ENCODE measurements at regions not wholly inside any gene's neighbourhood (a gene's known extent, or its start where the extent isn't known, plus 50 kb on each side); places are given as distances from the start of the nearest gene placed in this dataset.
A peak's percentile ranks its signal among the peaks of the same experiment; 100 is the strongest.
"Not testable (repeated sequence)": the region's sequence is repeated elsewhere in the genome, so short reads cannot be mapped to it uniquely, and the experiment has no call there.

DNA sequence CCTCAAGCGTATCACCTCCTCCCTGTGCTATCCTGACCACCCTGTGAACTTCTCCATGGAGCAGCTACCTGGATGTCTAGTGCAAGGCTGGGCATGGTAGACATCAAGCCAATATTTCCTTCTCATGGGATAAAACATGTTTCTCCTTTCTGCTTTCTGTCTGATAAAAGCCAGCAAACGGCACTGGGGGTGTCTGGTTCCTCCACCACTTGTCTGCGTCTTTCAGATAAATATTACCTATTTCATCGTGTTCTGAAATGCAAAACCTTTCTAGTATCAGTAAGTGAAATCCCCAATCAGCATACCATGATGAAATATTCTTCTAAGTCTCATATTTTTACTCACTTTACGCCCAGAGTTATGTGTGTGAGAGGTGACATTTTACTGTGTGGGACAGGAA, 340.2 kb downstream of the BCL2L11 start:
- H3K27me3 Mint-ChIP-seq (ENCODE audit: low read depth); DNase-seq (ENCODE audit: low spot score); H3K9me3 Mint-ChIP-seq; H3K27ac Mint-ChIP-seq; intact Hi-C loops (cut with micrococcal nuclease): not testable (repeated sequence)
- H3K4me3 Mint-ChIP-seq (ENCODE audit: low read depth) = peak overlapping the region; percentile 30
- peaks cover 10% of the 10 kb centered on the region for H3K36me3 Mint-ChIP-seq (ENCODE audit: low read depth)
- H3K4me1 Mint-ChIP-seq (ENCODE audit: low read depth) = peaks cover 15% of the 10 kb centered on the region

DNA sequence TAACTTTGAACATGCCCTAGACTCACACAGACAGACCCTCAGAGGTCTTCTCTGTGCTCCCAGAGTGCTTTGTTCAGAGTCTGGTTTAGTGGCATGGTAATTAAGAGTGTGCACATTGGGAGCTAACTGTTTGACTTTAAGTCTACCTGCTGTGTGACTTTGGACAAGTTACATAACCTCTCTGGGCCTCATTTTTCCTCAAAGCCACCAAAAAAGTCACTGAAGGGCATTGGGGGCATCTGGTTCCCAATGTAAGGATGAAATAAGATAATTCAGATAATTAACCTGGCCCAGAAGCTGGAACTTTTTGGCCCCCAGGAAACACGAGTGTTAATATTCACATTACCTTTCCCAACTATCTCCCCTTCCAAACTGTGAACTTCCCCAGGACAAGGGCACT, 341.1 kb downstream of the BCL2L11 start:
- H3K9me3 Mint-ChIP-seq; intact Hi-C loops (cut with micrococcal nuclease); DNase-seq (ENCODE audit: low spot score); H3K27me3 Mint-ChIP-seq (ENCODE audit: low read depth); H3K27ac Mint-ChIP-seq: not testable (repeated sequence)
- Mint-ChIP-seq H3K4me1 (ENCODE audit: low read depth) (peaks cover 18% of the 10 kb centered on the region), H3K36me3 (ENCODE audit: low read depth) (peaks cover 10% of the 10 kb centered on the region), H3K4me3 (ENCODE audit: low read depth) (peak overlapping the region; percentile 13)

DNA sequence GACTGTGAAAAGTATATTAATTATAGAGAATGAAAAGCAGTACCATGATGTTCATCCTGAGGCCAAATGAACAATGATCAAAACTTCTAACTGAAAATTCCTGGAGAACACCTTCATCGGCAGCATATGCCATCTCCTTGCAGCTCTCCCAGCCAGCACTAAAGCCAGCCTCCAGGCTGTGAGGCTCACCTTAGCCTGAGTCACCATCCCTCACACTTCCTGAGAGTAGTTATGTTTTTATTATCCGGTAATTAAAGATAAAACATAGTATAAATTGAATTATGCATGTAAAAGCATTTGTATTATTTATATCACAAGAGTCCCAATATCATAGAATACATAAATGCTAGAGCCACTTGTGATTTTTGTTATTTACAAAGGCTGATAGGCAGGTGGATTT, 341.9 kb downstream of the BCL2L11 start:
- Mint-ChIP-seq H3K4me3 (ENCODE audit: low read depth) (peak overlapping the region; percentile 8), H3K4me1 (ENCODE audit: low read depth) (peaks cover 20% of the 10 kb centered on the region), H3K27ac (peak overlapping the region; percentile 42), H3K36me3 (ENCODE audit: low read depth) (peaks cover 14% of the 10 kb centered on the region)
- H3K9me3 Mint-ChIP-seq; H3K27me3 Mint-ChIP-seq (ENCODE audit: low read depth); intact Hi-C loops (cut with micrococcal nuclease); DNase-seq (ENCODE audit: low spot score): not testable (repeated sequence)

DNA sequence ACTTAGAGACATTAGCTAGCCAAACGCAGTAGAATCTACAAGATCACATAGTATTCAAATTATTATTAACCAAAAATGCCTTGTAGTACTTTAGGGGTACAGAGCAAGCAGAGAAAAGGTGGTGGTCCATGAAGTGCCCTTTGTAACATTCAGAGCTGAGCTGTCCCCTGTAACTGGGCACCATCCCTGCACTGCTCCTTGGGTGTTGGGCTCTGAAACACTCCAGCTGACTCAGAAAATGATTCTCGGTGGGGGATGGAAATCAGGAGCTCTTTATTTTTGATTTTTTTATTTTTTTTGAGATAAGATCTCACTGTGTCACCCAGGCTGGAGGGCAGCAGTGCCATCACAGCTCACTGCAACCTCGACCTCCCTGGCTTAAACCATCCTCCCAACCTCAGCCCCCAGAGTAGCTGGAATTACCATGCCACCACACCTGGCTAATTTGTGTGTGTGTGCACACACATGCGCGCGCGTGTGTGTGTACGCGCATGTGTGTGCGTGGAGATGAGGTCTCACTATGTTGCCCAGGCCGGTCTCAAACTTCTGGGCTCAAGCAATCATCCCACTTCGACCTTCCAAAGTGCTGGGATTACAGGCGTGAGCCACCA, 342.6 kb downstream of the BCL2L11 start:
- Mint-ChIP-seq H3K36me3 (ENCODE audit: low read depth) (peaks cover 13% of the 10 kb centered on the region), H3K4me1 (ENCODE audit: low read depth) (peaks cover 19% of the 10 kb centered on the region), H3K27ac (peak overlapping the region; percentile 78)
- H3K27me3 Mint-ChIP-seq (ENCODE audit: low read depth); H3K9me3 Mint-ChIP-seq; intact Hi-C loops (cut with micrococcal nuclease); DNase-seq (ENCODE audit: low spot score); H3K4me3 Mint-ChIP-seq (ENCODE audit: low read depth): not testable (repeated sequence)

DNA sequence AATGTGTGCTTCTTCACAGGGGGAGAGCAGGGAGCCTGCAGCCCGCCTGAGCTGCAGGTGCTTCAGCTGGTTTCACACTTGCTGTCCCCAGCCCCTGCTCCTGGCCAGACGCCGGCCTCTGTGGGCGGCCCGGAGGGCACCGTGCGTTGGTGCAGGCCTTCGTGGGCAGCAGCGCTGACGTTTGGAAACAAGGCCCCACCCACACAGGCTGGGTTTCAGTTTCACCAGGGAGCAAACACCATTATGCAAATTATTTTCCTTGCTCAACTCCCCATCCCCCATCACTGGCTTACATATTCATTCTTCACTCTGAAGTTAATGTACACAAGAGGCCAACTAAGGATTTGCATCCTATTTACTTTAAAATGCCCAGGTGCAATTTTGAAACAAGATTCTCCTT, 343.2 kb downstream of the BCL2L11 start:
- H3K4me3 Mint-ChIP-seq (ENCODE audit: low read depth) = not testable (repeated sequence)

DNA sequence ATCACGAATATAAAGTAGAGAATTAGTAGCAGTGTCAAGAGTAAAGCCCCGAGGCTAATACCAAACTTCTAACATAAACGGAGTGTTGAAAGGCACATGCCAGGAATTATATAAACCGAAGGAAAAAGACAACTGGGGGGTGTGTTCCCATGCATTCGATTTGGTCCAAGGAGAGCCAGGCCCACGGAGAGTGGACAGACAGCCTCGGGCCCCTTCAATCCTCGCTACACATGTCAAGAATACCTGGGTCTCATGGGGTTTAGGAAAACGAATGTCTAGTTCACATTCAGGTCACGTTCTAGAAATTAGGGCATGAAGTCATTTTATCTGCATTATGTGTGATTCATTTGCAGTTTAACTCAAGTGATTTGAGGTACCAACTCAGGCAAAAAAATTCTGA, 343.7 kb downstream of the BCL2L11 start:
- Mint-ChIP-seq H3K36me3 (ENCODE audit: low read depth) (peaks cover 16% of the 10 kb centered on the region), H3K4me1 (ENCODE audit: low read depth) (peaks cover 17% of the 10 kb centered on the region)
- DNase-seq (ENCODE audit: low spot score); H3K27me3 Mint-ChIP-seq (ENCODE audit: low read depth); H3K4me3 Mint-ChIP-seq (ENCODE audit: low read depth); H3K9me3 Mint-ChIP-seq; H3K27ac Mint-ChIP-seq; intact Hi-C loops (cut with micrococcal nuclease): not testable (repeated sequence)

More for the DNA sequence above, 343.2 kb downstream of the BCL2L11 start:
- intact Hi-C loops (cut with micrococcal nuclease); H3K9me3 Mint-ChIP-seq; H3K27ac Mint-ChIP-seq; H3K27me3 Mint-ChIP-seq (ENCODE audit: low read depth): not testable (repeated sequence)
- peak; percentile 29 for DNase-seq (ENCODE audit: low spot score)
- peaks cover 17% of the 10 kb centered on the region for H3K4me1 Mint-ChIP-seq (ENCODE audit: low read depth)
- H3K36me3 Mint-ChIP-seq (ENCODE audit: low read depth) = peaks cover 13% of the 10 kb centered on the region

DNA sequence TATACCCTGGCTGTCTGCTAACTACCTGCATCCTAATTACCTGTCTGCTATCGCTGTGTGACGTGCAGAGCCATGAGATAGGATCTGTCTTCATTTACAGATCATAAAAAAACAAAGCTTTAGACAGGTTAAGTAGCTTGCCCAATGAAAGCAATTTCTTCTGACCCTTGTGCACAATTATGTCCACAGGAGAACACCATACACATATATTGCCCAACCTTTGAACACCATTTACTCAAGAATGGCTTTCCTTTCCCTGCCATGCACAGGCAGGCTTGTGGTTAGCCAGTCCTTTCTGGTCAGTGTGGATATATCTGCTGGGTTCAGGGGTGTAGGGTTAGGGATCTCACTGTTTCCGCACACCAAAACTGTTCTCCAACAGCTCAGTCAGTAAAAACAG, 344.8 kb downstream of the BCL2L11 start:
- H3K4me3 Mint-ChIP-seq (ENCODE audit: low read depth); H3K27me3 Mint-ChIP-seq (ENCODE audit: low read depth); DNase-seq (ENCODE audit: low spot score); H3K9me3 Mint-ChIP-seq; H3K27ac Mint-ChIP-seq; intact Hi-C loops (cut with micrococcal nuclease): not testable (repeated sequence)
- Mint-ChIP-seq H3K4me1 (ENCODE audit: low read depth) (peaks cover 17% of the 10 kb centered on the region), H3K36me3 (ENCODE audit: low read depth) (peaks cover 19% of the 10 kb centered on the region)

DNA sequence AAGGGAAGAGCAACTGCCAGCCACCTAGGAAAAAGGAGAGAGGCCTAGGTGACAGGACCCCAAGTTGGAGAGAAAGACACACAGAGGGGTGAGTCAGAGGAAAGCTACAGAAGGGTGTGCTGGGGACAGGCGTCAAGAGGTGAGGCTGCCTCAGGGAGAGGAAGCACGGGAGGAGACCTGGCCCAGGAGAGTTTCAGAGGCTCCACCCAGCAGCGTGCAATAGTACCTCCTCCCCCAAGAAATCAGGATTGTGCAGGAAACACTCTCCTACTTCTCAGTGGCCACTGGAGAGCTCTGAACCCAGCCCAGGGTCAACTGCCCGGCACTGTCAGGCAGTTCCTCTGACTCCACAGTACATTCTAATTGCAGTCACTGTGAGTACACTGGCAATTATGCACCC, 346.0 kb downstream of the BCL2L11 start:
- H3K9me3 Mint-ChIP-seq; H3K27me3 Mint-ChIP-seq (ENCODE audit: low read depth); intact Hi-C loops (cut with micrococcal nuclease); H3K4me3 Mint-ChIP-seq (ENCODE audit: low read depth); DNase-seq (ENCODE audit: low spot score): not testable (repeated sequence)
- peaks cover 13% of the 10 kb centered on the region for H3K36me3 Mint-ChIP-seq (ENCODE audit: low read depth)
- peak overlapping the region; percentile 63 for H3K27ac Mint-ChIP-seq
- peaks cover 13% of the 10 kb centered on the region for H3K4me1 Mint-ChIP-seq (ENCODE audit: low read depth)

DNA sequence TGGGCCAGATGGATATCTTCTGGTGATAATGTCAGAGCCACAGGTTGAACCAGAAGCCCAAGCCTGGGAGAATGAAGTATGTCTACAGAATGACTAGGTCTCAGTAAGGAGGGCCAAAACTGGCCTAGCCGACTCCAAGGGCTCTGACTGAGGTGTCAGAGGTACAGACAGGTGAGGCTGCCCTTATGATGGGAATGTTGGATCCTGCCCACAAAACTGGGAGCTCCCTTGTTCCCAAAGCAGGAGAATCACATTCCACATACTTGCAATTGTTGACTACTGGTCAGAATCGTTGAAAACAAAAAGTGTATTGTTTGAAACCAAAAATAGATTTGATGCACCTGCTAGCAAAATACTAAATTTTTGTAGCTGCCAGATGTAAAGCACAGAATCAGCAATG, 350.2 kb downstream of the BCL2L11 start:
- H3K27ac Mint-ChIP-seq; H3K27me3 Mint-ChIP-seq (ENCODE audit: low read depth); H3K9me3 Mint-ChIP-seq; intact Hi-C loops (cut with micrococcal nuclease); H3K4me3 Mint-ChIP-seq (ENCODE audit: low read depth); DNase-seq (ENCODE audit: low spot score): not testable (repeated sequence)
- Mint-ChIP-seq H3K36me3 (ENCODE audit: low read depth) (peaks cover 27% of the 10 kb centered on the region), H3K4me1 (ENCODE audit: low read depth) (peaks cover 21% of the 10 kb centered on the region)

DNA sequence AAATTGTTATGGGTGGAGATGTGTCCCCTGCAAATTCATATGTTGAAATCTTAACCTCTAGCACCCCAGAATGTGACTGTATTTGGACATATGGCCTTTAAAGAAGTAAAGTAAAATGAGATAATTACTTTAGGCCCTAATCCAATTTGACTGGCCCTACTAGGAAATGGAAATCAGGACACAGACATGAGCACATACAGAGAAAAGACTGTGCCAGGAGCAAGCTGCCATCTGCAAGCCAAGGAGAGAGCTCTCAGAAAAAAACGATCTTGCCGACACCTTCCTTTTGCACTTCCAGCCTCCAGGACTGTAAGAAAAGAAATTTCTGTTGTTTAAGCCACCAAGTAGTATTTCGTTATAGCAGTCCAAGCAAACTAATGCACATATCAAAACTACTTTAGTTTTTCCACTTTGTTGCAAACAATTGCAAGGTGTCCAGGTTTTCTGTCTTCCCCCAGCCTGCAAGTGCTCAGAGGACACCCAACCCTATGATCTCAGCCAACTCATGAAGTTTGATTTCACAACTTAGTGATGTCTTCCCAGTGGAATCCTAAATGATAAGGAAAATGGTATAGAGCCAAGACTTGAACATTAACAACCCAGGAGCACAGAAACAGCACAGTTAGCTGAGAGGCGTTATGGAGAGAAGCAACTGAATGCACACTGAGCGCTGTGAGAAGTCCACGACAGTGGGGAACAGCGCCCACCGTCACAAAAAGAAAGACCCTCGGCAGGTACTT, 351.2 kb downstream of the BCL2L11 start:
- DNase-seq (ENCODE audit: low spot score); H3K27ac Mint-ChIP-seq; H3K4me3 Mint-ChIP-seq (ENCODE audit: low read depth); intact Hi-C loops (cut with micrococcal nuclease); H3K27me3 Mint-ChIP-seq (ENCODE audit: low read depth); H3K9me3 Mint-ChIP-seq: not testable (repeated sequence)
- Mint-ChIP-seq H3K36me3 (ENCODE audit: low read depth) (peaks cover 27% of the 10 kb centered on the region), H3K4me1 (ENCODE audit: low read depth) (peaks cover 18% of the 10 kb centered on the region)

DNA sequence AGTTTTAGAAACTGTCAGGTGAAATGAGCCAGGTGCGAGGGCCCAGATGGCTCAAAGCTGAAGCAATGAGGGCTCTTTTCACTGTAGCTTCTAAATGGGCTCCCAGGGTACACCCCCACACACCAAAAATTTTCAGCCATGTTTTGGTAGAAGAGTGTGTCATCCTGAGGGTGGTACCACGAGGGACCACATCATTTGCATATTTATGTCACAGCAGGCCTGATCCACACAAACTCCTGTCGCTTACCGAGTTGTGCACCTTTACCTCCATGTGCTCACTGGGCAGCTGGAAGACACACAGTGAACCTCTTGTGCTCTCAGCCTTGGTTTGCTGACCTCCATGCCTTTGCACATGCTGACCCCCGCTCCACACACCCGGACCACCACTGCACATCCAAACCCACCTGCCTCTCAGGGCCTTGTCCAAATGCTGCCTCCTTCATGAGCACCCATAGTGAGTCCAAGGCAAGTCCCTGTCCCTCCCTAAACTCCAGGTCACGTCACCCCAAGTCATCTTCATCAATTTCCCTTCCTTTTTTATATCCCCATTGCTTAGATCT, 352.2 kb downstream of the BCL2L11 start:
- Mint-ChIP-seq H3K4me1 (ENCODE audit: low read depth) (peaks cover 16% of the 10 kb centered on the region), H3K36me3 (ENCODE audit: low read depth) (peaks cover 22% of the 10 kb centered on the region), H3K27ac (peak overlapping the region; percentile 79)
- H3K27me3 Mint-ChIP-seq (ENCODE audit: low read depth); H3K4me3 Mint-ChIP-seq (ENCODE audit: low read depth); H3K9me3 Mint-ChIP-seq; intact Hi-C loops (cut with micrococcal nuclease); DNase-seq (ENCODE audit: low spot score): not testable (repeated sequence)

DNA sequence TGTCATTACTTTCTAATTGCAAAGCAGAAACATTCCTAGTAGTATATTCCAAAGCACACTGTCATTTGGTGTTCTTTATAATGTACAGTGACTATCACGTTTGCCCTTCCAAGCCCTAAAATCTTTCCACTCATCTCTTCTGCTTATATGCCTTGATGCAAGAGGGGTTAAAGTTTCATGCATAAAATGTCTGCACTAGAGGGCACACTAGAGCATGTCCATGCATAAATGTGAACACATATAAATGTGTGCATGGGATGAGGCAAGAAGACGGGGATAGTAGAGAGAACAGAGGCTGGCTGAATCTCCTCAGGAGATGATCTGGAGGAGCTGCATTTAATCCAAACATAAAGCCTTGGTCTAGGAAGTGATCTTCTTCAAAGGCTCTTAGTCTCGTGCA, 352.8 kb downstream of the BCL2L11 start:
- H3K4me3 Mint-ChIP-seq (ENCODE audit: low read depth); intact Hi-C loops (cut with micrococcal nuclease); H3K27me3 Mint-ChIP-seq (ENCODE audit: low read depth); DNase-seq (ENCODE audit: low spot score); H3K9me3 Mint-ChIP-seq: not testable (repeated sequence)
- H3K36me3 Mint-ChIP-seq (ENCODE audit: low read depth) = peaks cover 22% of the 10 kb centered on the region
- peaks cover 16% of the 10 kb centered on the region for H3K4me1 Mint-ChIP-seq (ENCODE audit: low read depth)
- H3K27ac Mint-ChIP-seq = peak overlapping the region; percentile 79

DNA sequence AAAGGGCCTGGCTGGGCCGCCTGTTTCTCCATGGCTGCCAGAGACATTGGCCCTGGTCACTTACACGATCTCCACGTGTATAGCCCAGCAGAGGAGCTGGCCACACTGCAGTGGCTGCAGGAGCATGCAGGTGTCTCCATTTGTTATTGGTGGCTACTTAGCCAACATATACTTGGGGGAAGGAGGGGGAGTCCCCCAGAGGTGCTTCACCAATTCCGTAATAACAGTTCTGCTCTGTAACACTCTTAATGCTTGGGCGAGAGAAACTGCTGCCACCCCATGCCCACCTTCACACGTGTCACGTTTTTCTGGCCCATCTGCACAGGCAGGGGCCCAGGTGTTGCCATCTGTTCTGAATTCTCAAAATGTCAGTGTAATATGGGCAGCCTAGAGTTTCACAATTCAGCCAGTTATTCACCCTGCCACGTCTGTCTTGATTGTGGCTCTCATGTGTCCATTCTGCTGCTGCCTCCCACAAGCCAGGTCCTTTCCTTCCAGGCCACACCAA, 353.5 kb downstream of the BCL2L11 start:
- H3K27me3 Mint-ChIP-seq (ENCODE audit: low read depth); H3K27ac Mint-ChIP-seq; intact Hi-C loops (cut with micrococcal nuclease): not testable (repeated sequence)

More for the DNA sequence above, 353.5 kb downstream of the BCL2L11 start:
- not testable (repeated sequence) for DNase-seq (ENCODE audit: low spot score); H3K9me3 Mint-ChIP-seq; H3K4me3 Mint-ChIP-seq (ENCODE audit: low read depth)
- peaks cover 22% of the 10 kb centered on the region for H3K36me3 Mint-ChIP-seq (ENCODE audit: low read depth)
- H3K4me1 Mint-ChIP-seq (ENCODE audit: low read depth) = peaks cover 22% of the 10 kb centered on the region
